ENCODE measurements at regions not wholly inside any gene's neighbourhood (a gene's known extent, or its start where the extent isn't known, plus 50 kb on each side); places are given as distances from the start of the nearest gene placed in this dataset.

DNA sequence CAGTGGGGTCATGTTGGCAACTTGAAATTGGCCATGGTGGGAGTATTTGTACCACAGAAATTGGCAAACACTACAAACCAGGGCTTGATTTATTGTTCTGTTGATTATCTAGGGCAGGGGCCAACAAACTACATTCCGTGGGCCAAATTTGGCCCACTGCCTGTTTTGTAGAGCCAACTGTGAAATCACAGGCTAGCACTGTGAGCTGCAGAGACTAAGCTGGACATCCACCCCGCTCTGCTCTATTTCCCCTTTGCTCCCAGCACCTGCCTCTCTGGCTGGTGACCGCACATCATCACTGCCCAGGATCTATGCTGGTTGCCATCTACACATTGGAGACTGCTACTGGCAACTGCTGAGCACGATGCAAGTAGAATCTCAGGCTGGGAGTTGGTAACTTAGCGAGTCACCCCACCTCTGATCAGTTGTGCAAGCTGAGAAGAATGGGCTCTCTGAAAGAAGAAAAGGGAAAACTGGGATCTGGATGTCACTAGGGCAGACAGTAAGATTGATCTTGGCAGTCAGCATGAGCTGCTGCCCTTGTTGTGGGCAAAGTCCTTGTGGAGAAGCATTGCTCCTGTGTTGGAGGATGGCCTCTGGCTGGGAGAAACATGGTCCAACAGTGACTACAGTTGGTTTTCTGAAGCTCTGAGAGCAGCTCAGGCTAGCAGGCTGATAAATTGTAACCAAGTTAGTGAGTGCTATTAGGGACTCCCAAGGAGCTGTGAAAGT lies 144.7 kb upstream of the RAD23B start:
- H3K9me3 ChIP-seq (ENCODE audit: control insufficient read depth in 4 of 4, insufficient read depth in 3 of 4, low read length in 3 of 4), result no peaks in the 10 kb centered on the region
- TF ChIP-seq, protein P1, sequence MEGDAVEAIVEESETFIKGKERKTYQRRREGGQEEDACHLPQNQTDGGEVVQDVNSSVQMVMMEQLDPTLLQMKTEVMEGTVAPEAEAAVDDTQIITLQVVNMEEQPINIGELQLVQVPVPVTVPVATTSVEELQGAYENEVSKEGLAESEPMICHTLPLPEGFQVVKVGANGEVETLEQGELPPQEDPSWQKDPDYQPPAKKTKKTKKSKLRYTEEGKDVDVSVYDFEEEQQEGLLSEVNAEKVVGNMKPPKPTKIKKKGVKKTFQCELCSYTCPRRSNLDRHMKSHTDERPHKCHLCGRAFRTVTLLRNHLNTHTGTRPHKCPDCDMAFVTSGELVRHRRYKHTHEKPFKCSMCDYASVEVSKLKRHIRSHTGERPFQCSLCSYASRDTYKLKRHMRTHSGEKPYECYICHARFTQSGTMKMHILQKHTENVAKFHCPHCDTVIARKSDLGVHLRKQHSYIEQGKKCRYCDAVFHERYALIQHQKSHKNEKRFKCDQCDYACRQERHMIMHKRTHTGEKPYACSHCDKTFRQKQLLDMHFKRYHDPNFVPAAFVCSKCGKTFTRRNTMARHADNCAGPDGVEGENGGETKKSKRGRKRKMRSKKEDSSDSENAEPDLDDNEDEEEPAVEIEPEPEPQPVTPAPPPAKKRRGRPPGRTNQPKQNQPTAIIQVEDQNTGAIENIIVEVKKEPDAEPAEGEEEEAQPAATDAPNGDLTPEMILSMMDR (IDR thresholded peaks at IDR 0.05; ENCODE audit: control extremely low read depth, extremely low read depth), result no peak

DNA sequence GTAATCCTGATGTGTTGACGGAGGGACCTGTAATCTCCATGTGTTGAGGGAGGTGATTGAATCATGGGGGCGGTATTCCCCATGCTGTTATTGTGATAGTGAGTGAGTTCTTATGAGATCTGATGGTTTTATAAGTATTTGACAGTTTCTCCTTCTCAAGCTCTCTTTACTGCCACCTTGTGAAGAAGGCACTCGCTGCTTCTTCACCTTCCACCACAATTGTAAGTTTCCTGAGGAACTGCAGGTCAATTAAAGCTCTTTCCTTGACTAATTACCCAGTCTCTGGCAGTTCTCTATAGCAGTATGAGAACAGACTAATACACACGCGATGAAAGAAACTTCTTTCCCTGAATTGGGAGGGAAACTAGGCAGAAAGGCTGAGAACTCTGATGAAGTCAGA lies 141.1 kb upstream of the RAD23B start:
- Histone ChIP-seq H3K27me3 (ENCODE audit: control insufficient read depth in 3 of 3, insufficient read depth in 3 of 3, low read length in 2 of 3) (no peaks in the 10 kb centered on the region), H3K9me3 (ENCODE audit: control insufficient read depth in 4 of 4, insufficient read depth in 3 of 4, low read length in 3 of 4) (no peaks in the 10 kb centered on the region), H3K9ac (ENCODE audit: insufficient read depth in 1 of 2, low read length in 2 of 2) (no peak overlapping the region), H3K36me3 (ENCODE audit: control insufficient read depth in 4 of 4, insufficient read depth in 4 of 4, low read length in 4 of 4) (no peaks in the 10 kb centered on the region), H3K4me1 (ENCODE audit: control insufficient read depth in 5 of 5, insufficient read depth in 5 of 5, low read length in 5 of 5) (peaks cover 0 to 9% (median 0%) of the 10 kb centered on the region in 5 donors), H3K4me3 (no peak overlapping the region), H3K27ac (ENCODE audit: low read depth in 1 of 2, low read length in 1 of 2) (no peak overlapping the region)
- ATAC-seq (ENCODE audit: insufficient read depth, low FRiP score) (no peak), DNase-seq (peak in 1 of 3 donors; percentile 19)
- TF ChIP-seq, protein P1 (IDR thresholded peaks at IDR 0.05; ENCODE audit: control extremely low read depth, extremely low read depth), result no peak
- WGBS, 2 donors, result 78 to 82% methylated on average over 5 of the region's 5 CpGs

More for the DNA sequence above, 144.7 kb upstream of the RAD23B start:
- H3K36me3 ChIP-seq (ENCODE audit: control insufficient read depth in 4 of 4, insufficient read depth in 4 of 4, low read length in 4 of 4), result no peaks in the 10 kb centered on the region
- no peak overlapping the region for H3K9ac ChIP-seq (ENCODE audit: insufficient read depth in 1 of 2, low read length in 2 of 2)
- H3K27me3 ChIP-seq (ENCODE audit: control insufficient read depth in 3 of 3, insufficient read depth in 3 of 3, low read length in 2 of 3), result no peaks in the 10 kb centered on the region
- WGBS, 2 donors, result 56 to 77% methylated on average over 5 of the region's 5 CpGs
- ATAC-seq (ENCODE audit: insufficient read depth, low FRiP score) (no peak), DNase-seq (peak in 1 of 3 donors; percentile 13)
- H3K4me3 ChIP-seq, result no peak overlapping the region
- H3K27ac ChIP-seq (ENCODE audit: low read depth in 1 of 2, low read length in 1 of 2), result no peak overlapping the region
- peaks cover 0 to 9% (median 0%) of the 10 kb centered on the region in 5 donors for H3K4me1 ChIP-seq (ENCODE audit: control insufficient read depth in 5 of 5, insufficient read depth in 5 of 5, low read length in 5 of 5)

- 76 to 84% methylated on average over 1 of the region's 1 CpG for WGBS, 2 donors
- DNase-seq, result peak in 1 of 3 donors; percentile 26
- H3K27me3 ChIP-seq (ENCODE audit: control insufficient read depth in 3 of 3, insufficient read depth in 3 of 3, low read length in 2 of 3), result no peaks in the 10 kb centered on the region
Observed at GRCh38 chr9:107142430-107142829, 140.6 kb upstream of the RAD23B start.

More at GRCh38 chr9:107142430-107142829, 140.6 kb upstream of the RAD23B start:
- Histone ChIP-seq H3K9me3 (ENCODE audit: control insufficient read depth in 4 of 4, insufficient read depth in 3 of 4, low read length in 3 of 4) (no peaks in the 10 kb centered on the region), H3K9ac (ENCODE audit: insufficient read depth in 1 of 2, low read length in 2 of 2) (no peak overlapping the region), H3K4me1 (ENCODE audit: control insufficient read depth in 5 of 5, insufficient read depth in 5 of 5, low read length in 5 of 5) (peaks cover 0 to 9% (median 0%) of the 10 kb centered on the region in 5 donors), H3K27ac (ENCODE audit: low read depth in 1 of 2, low read length in 1 of 2) (no peak overlapping the region), H3K36me3 (ENCODE audit: control insufficient read depth in 4 of 4, insufficient read depth in 4 of 4, low read length in 4 of 4) (no peaks in the 10 kb centered on the region), H3K4me3 (no peak overlapping the region)
- TF ChIP-seq, protein P1 (IDR thresholded peaks at IDR 0.05; ENCODE audit: control extremely low read depth, extremely low read depth), result no peak
- no peak for ATAC-seq (ENCODE audit: insufficient read depth, low FRiP score)

All from lung (tissue), 11 donors.